Endothelial cell of umbilical vein (primary cell): ENCODE measurements at regions not wholly inside any gene's neighbourhood (a gene's known extent, or its start where the extent isn't known, plus 50 kb on each side); places are given as distances from the start of the nearest gene placed in this dataset.

Experiments used
- BruUV-seq: library from RNA; stranded (reverse); fragments of 400-500 nt; replicated peaks from 2 replicates; lab custom pipeline; 2021; lab: Mats Ljungman, UMichigan
- CTCF ChIA-PET: fragments of 300-600, 350-600 bp; sonication (Branson Sonifier 250); formaldehyde crosslinking; loops from one replicate; lab custom pipeline; 2021; ENCODE audit warnings: antibody characterized with exemption, inconsistent platforms; lab: Charles Lee
- POLR2A ChIA-PET: fragments of 300-600, 350-600 bp; sonication (Branson Sonifier 250); formaldehyde crosslinking; loops from one replicate; lab custom pipeline; 2021; ENCODE audit warnings: antibody characterized with exemption, inconsistent platforms; lab: Charles Lee
- DNase-seq: peaks from one replicate; pipeline ENCODE4 v3.0.0-alpha.2; 2011; ENCODE audit warnings: low read depth, low spot score
- FAIRE-seq: peaks from 2 replicates; lab custom pipeline; 2011; peaks lifted over from hg19 to GRCh38; lab: Jason Lieb, UNC
- H2AFZ ChIP-seq: 2 replicates; pipeline ENCODE4 v1.6.0; 2012; ENCODE audit warnings: low read depth, low read length, control low read depth, inconsistent platforms
- H3K27ac ChIP-seq: 2 replicates; pipeline ENCODE4 v1.5.1; 2011; ENCODE audit warnings: low read depth, mild to moderate bottlenecking, control low read depth, low read length, moderate library complexity; ENCODE audit not compliant: insufficient read depth
- H3K27me3 ChIP-seq, 2 experiments: 2 replicates each; pipeline versions ENCODE4 v1.6.0 to v1.6.1; 2011; ENCODE audit warnings: low read length in 2 of 2, mixed read lengths in 1 of 2; ENCODE audit not compliant: control insufficient read depth in 2 of 2, insufficient read depth in 2 of 2
- H3K36me3 ChIP-seq, 2 experiments: 2 replicates in 1 of 2; 3 replicates in 1 of 2; pipeline ENCODE4 v1.5.1; 2011; ENCODE audit warnings: low read length in 2 of 2, mild to moderate bottlenecking in 1 of 2, moderate library complexity in 1 of 2; ENCODE audit not compliant: control insufficient read depth in 2 of 2, insufficient read depth in 2 of 2; ENCODE audit errors: extremely low read depth in 1 of 2
- H3K4me1 ChIP-seq: 3 replicates; pipeline ENCODE4 v1.5.1; 2011; ENCODE audit warnings: mild to moderate bottlenecking, low read length; ENCODE audit not compliant: control insufficient read depth, insufficient read depth; ENCODE audit errors: extremely low read depth
- H3K4me2 ChIP-seq: 2 replicates; pipeline ENCODE4 v1.6.1; 2011; ENCODE audit warnings: low read length, control low read depth, mixed read lengths; ENCODE audit not compliant: insufficient read depth
- H3K4me3 ChIP-seq, 3 experiments: fragments of 200-600 bp in 1 of 3; sonication (generic), shearing (Covaris generic) in 1 of 3; replicated peaks in 1 of 3; 2 replicates each; pipeline ENCODE4 v1.5.1; 2011 to 2016; ENCODE audit warnings: control low read depth in 3 of 3, low read length in 3 of 3, mild to moderate bottlenecking in 2 of 3, inconsistent platforms in 1 of 3, low read depth in 1 of 3, moderate library complexity in 1 of 3; ENCODE audit not compliant: insufficient read depth in 1 of 3
- H3K79me2 ChIP-seq: 2 replicates; pipeline ENCODE4 v1.6.0; 2012; ENCODE audit warnings: low read length, inconsistent platforms; ENCODE audit not compliant: control insufficient read depth, insufficient read depth
- H3K9ac ChIP-seq: replicated peaks from 2 replicates; pipeline ENCODE3; 2011; ENCODE audit warnings: low read length, control low read depth; ENCODE audit not compliant: insufficient read depth; ENCODE audit errors: extremely low read depth
- H3K9me1 ChIP-seq: replicated peaks from 3 replicates; pipeline ENCODE4 v1.6.0; 2011; ENCODE audit warnings: mild to moderate bottlenecking, low read length; ENCODE audit not compliant: control insufficient read depth, insufficient read depth; ENCODE audit errors: extremely low read depth
- H3K9me3 ChIP-seq: replicated peaks from 2 replicates; pipeline ENCODE4 v1.5.1; 2012; ENCODE audit warnings: low read length, inconsistent platforms; ENCODE audit not compliant: control insufficient read depth, insufficient read depth
- H4K20me1 ChIP-seq: replicated peaks from 2 replicates; pipeline ENCODE3; 2011; ENCODE audit warnings: mild to moderate bottlenecking, low read length; ENCODE audit not compliant: control insufficient read depth, insufficient read depth; ENCODE audit errors: extremely low read depth
- CTCF ChIP-seq, 2 donors: IDR thresholded peaks; 1 replicate in 1 of 2; 2 replicates in 1 of 2; pipeline ENCODE4 v1.5.1; 2011; ENCODE audit warnings: low read length in 2 of 2, mild to moderate bottlenecking in 2 of 2, moderate library complexity in 2 of 2, control low read depth in 1 of 2, inconsistent platforms in 1 of 2, low read depth in 1 of 2; ENCODE audit not compliant: insufficient read depth in 1 of 2; ENCODE audit errors: extremely low read depth in 1 of 2
- GATA2 ChIP-seq: IDR thresholded peaks from 2 replicates; pipeline ENCODE4 v1.7.0; 2011; ENCODE audit warnings: low read depth, mild to moderate bottlenecking, moderate library complexity, mixed read lengths, low read length; ENCODE audit not compliant: insufficient read length, insufficient read depth
- JUN ChIP-seq: IDR thresholded peaks from 2 replicates; pipeline ENCODE4 v1.6.1; 2011; ENCODE audit warnings: borderline replicate concordance, low read depth; ENCODE audit not compliant: insufficient read length, insufficient read depth
- POLR2A ChIP-seq: IDR thresholded peaks from 2 replicates; pipeline ENCODE4 v1.6.1; 2012; ENCODE audit warnings: low read depth, mild to moderate bottlenecking, control low read depth, low read length
- dilution Hi-C: fragments of 300-500 bp; cut with MboI; formaldehyde crosslinking; loops from one replicate; pipeline ENCODE4 v1.15.0; 2019; ENCODE audit warnings: low sequenced_read_pairs; ENCODE audit not compliant: extremely low pct_ligation_motif_present
- intact Hi-C: fragments of 100-400 bp; cut with micrococcal nuclease; formaldehyde crosslinking; loops from one replicate; pipeline ENCODE4 v1.10.0; 2022

GRCh38 chr3:106213954-106214353, 345.1 kb upstream of the CBLB start:
- dilution Hi-C loops = no loop called here
- no peak for FAIRE-seq
- no TSS peak for BruUV-seq

GRCh38 chr3:106214641-106215040, 345.8 kb upstream of the CBLB start:
- FAIRE-seq = no peak
- no peak overlapping the region for H3K4me2 ChIP-seq

More at GRCh38 chr3:106213954-106214353, 345.1 kb upstream of the CBLB start:
- no peaks in the 10 kb centered on the region for H3K27me3 ChIP-seq
- TF ChIP-seq JUN = no peak
- H3K27ac ChIP-seq = no peak overlapping the region
- POLR2A ChIA-PET = no interaction called here
- H3K4me1 ChIP-seq = no peaks in the 10 kb centered on the region
- H3K79me2 ChIP-seq = no peaks in the 10 kb centered on the region
- H2AFZ ChIP-seq = no peak overlapping the region
- H4K20me1 ChIP-seq = no peaks in the 10 kb centered on the region
- no peaks in the 10 kb centered on the region for H3K9me1 ChIP-seq
- CTCF ChIA-PET = no interaction called here
- no peak for DNase-seq
- no peak overlapping the region for H3K4me2 ChIP-seq
- intact Hi-C loops = no loop called here
- H3K9me3 ChIP-seq = no peaks in the 10 kb centered on the region
- no peak overlapping the region for H3K4me3 ChIP-seq
- no peaks in the 10 kb centered on the region for H3K36me3 ChIP-seq
- H3K9ac ChIP-seq = no peak overlapping the region

More at GRCh38 chr3:106214641-106215040, 345.8 kb upstream of the CBLB start:
- no TSS peak for BruUV-seq
- Histone ChIP-seq H3K9me1 (no peaks in the 10 kb centered on the region), H3K4me1 (no peaks in the 10 kb centered on the region), H2AFZ (no peak overlapping the region), H3K27me3 (no peaks in the 10 kb centered on the region), H3K4me3 (no peak overlapping the region), H3K27ac (no peak overlapping the region), H3K36me3 (no peaks in the 10 kb centered on the region), H4K20me1 (no peaks in the 10 kb centered on the region), H3K9ac (no peak overlapping the region), H3K79me2 (no peaks in the 10 kb centered on the region), H3K9me3 (no peaks in the 10 kb centered on the region)
- no peak for DNase-seq
- intact Hi-C loops (no loop called here), dilution Hi-C loops (no loop called here)
- ChIA-PET CTCF (interaction anchor here (0.8 to 1.5 kb wide), 3 partner anchors 9 to 31 kb away, joined by 3 to 12 read pairs (median 3); no protein-coding TSS in a partner anchor), POLR2A (no interaction called here)
- TF ChIP-seq CTCF (IDR thresholded peaks at IDR 0.05; ENCODE audit: extremely low read depth in 1 of 2, insufficient read depth in 1 of 2, low read depth in 1 of 2, low read length in 2 of 2) (no peak), JUN (no peak), POLR2A (no peak), GATA2 (no peak)
